Renal cortical epithelial cell (primary cell): ENCODE measurements at regions not wholly inside any gene's neighbourhood (a gene's known extent, or its start where the extent isn't known, plus 50 kb on each side); places are given as distances from the start of the nearest gene placed in this dataset.
A peak's percentile ranks its signal among the peaks of the same experiment; 100 is the strongest.
"Not testable (repeated sequence)": the region's sequence is repeated elsewhere in the genome, so short reads cannot be mapped to it uniquely, and the experiment has no call there.

ENCODE experiments used
- DNase-seq: peaks from one replicate; pipeline ENCODE4 v3.0.0-alpha.2; 2011; ENCODE audit warnings: low read depth

DNA sequence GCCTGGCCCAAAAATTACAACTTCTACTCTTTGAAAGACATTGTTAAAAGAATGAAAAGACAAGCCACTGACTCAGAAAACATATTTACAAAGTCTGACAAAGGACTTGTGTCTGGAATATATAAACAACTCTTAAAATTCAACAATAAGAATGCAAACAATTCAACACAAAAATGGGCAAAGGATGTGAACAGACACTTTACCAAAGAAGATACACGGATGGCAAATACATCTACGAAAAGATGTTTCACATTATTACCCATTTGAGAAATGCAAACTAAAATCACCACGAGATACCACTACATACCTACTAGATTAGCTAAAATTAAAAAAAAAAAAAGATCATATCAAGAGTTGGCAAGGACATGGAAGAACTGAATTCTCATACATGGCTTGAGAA is 80.8 kb upstream of the METRNL start:
- no peak for DNase-seq

GRCh38 chr17:83000738-83001137 is 78.7 kb upstream of the METRNL start:
- no peak for DNase-seq

GRCh38 chr17:83002118-83002805 is 77.1 kb upstream of the METRNL start:
- no peak for DNase-seq

GRCh38 chr17:83004791-83005380 is 74.5 kb upstream of the METRNL start:
- no peak for DNase-seq

- no peak for DNase-seq
These were observed 73.8 kb upstream of the METRNL start for GRCh38 chr17:83005639-83006038.

- DNase-seq = no peak
These were observed 72.6 kb upstream of the METRNL start for GRCh38 chr17:83006515-83007455.

- no peak for DNase-seq
These were observed 71.8 kb upstream of the METRNL start for GRCh38 chr17:83007504-83008185.

GRCh38 chr17:83008186-83008510 is 71.3 kb upstream of the METRNL start:
- DNase-seq = no peak

GRCh38 chr17:83008526-83008925 is 70.9 kb upstream of the METRNL start:
- DNase-seq = no peak

GRCh38 chr17:83009414-83010205 is 69.8 kb upstream of the METRNL start:
- DNase-seq = no peak

- peak; percentile 4 for DNase-seq
These were observed 68.9 kb upstream of the METRNL start for GRCh38 chr17:83010206-83011200.

DNA sequence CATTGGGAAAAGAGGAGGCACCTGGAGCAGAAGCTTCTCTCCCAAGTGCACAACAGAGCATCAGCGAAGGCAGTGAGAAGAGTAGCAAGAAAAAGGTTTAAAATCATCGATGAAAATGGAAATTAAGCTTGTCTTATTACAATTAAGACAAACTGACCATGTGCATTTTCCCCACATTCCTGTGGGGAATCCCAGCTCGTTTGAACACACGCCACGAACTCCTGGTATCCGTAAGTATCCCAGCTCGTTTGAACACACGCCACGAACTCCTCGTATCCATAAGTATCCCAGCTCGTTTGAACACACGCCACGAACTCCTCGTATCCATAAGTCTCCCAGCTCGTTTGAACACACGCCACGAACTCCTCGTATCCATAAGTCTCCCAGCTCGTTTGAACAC is 67.7 kb upstream of the METRNL start:
- DNase-seq = not testable (repeated sequence)

DNA sequence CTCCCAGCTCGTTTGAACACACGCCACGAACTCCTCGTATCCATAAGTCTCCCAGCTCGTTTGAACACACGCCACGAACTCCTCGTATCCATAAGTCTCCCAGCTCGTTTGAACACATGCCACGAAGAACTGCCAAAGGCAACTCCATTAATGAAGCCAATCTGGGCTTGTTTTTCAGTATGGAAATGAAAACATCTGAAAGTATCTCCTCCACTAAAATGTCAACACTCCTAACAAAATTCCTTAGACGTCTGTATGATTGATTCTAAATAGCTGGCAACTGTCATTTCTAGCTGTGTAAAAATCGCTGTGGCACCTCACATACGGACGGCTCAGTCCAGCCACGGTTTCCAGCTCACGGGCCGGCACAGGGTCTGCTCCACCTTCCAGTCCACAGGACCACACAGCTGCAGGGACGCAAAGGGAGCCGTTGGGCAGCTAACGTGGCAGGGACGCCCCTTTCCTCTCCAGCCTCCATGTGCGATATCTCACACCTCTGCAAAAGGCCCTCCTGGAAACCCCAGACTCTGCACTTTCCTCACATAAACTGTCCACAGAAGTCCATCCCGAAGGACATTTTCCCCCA is 67.1 kb upstream of the METRNL start:
- DNase-seq = no peak

- DNase-seq = no peak
These were observed 66.3 kb upstream of the METRNL start for GRCh38 chr17:83012868-83013778.

DNA sequence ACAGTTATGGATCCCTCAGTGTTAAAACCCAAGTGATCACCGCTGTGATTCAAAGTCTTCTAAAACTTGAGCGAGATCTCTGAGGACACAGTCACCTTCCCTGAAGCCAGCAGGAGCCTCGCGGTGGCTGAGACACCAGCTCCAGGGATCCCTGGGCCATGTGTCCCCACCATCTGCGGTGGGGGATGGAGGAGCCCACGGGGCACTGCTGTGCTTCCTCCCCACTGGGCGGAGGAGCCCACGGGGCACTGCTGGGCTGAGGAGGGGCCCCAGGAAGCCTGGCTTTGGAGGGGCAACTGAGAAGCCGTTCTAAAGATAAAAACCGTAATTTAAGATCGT is 65.7 kb upstream of the METRNL start:
- no peak for DNase-seq

GRCh38 chr17:83014297-83014696 is 65.1 kb upstream of the METRNL start:
- no peak for DNase-seq

DNA sequence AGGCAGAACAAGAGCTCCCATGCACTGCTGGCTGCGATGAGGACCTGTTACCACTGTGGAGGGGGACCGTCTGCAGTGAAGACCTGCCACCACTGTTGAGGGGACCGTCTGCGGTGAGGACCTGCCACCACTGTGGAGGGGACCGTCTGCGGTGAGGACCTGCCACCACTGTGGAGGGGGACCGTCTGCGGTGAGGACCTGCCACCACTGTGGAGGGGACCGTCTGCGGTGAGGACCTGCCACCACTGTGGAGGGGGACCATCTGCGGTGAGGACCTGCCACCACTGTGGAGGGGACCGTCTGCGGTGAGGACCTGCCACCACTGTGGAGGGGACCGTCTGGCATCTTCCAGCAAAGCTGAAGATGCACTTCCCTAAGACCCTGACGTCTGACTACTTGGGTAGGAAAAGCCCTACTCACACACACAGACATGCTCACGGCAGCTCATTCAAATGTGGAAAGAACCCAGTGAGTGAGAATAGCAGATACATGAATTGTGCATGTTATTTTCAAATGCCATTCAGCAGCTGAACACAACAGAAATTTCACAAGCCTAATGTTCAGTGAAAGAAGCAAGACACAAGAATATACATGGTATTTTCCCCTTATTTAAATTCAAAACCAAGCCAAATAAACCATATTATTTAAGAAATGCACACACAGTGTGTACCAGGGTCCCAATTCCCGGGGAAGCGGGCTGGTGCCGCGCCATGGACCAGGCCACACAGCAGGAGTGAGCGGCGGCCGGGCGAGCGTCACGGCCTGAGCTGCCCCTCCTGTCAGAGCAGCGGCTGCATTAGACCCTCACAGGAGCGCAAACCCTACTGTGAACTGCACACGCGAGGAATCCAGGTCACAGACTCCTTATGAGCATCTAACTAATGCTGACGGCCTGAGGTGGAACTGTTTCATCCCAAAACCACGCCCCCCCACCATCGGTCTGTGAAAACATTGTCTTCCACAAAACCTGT is 64.2 kb upstream of the METRNL start:
- no peak for DNase-seq
